T47D (cell line): ENCODE measurements at regions not wholly inside any gene's neighbourhood (a gene's known extent, or its start where the extent isn't known, plus 50 kb on each side); places are given as distances from the start of the nearest gene placed in this dataset.

Source experiments
- DNase-seq, 2 experiments: peaks; one replicate each; pipeline versions ENCODE4 v3.0.0 to v3.0.0-alpha.2; 2011 to 2012; ENCODE audit warnings: low read depth in 1 of 2, low spot score in 1 of 2
- JUND ChIP-seq: IDR thresholded peaks from 2 replicates; pipeline ENCODE4 v1.6.1; 2012; ENCODE audit warnings: low read depth
- in situ Hi-C: cut with HindIII; loops from 2 replicates; pipeline ENCODE4 v1.10.0; 2016; ENCODE audit warnings: low sequenced_read_pairs, low pct_unique_long_range_greater_than_20kb

- TF ChIP-seq JUND: no peak
- in situ Hi-C loops: no loop called here
Measured at GRCh38 chr1:178572604-178573003, 59.7 kb downstream of the TEX35 start.

GRCh38 chr1:178573330-178573729 is 60.4 kb downstream of the TEX35 start:
- in situ Hi-C loops: no loop called here
- no peak for TF ChIP-seq JUND
- DNase-seq: no peak

More at GRCh38 chr1:178572604-178573003, 59.7 kb downstream of the TEX35 start:
- DNase-seq: no peak

- in situ Hi-C loops: no loop called here
- DNase-seq: no peak
- no peak for TF ChIP-seq JUND
Measured at GRCh38 chr1:178574345-178574744, 61.4 kb downstream of the TEX35 start.

- no peak for TF ChIP-seq JUND
- DNase-seq: peak in 1 of 2 experiments; percentile 20
- in situ Hi-C loops: no loop called here
Measured at GRCh38 chr1:178575611-178576361, 62.9 kb downstream of the TEX35 start.

GRCh38 chr1:178576841-178577240 is 63.9 kb downstream of the TEX35 start:
- no peak for TF ChIP-seq JUND
- in situ Hi-C loops: no loop called here
- DNase-seq: no peak

- TF ChIP-seq JUND: no peak
- in situ Hi-C loops: no loop called here
- DNase-seq: no peak
Measured at GRCh38 chr1:178577882-178578281, 65.0 kb downstream of the TEX35 start.

GRCh38 chr1:178578541-178578940 is 65.6 kb downstream of the TEX35 start:
- TF ChIP-seq JUND: no peak
- DNase-seq: no peak
- in situ Hi-C loops: no loop called here

GRCh38 chr1:178579095-178579494 is 66.2 kb downstream of the TEX35 start:
- in situ Hi-C loops: no loop called here
- no peak for TF ChIP-seq JUND
- no peak for DNase-seq

- in situ Hi-C loops: no loop called here
- no peak for DNase-seq
- TF ChIP-seq JUND: no peak
Measured at GRCh38 chr1:178579562-178579961, 66.7 kb downstream of the TEX35 start.

- no peak for TF ChIP-seq JUND
- in situ Hi-C loops: no loop called here
- no peak for DNase-seq
Measured at GRCh38 chr1:178580096-178580495, 67.2 kb downstream of the TEX35 start.

GRCh38 chr1:178580876-178581275 is 68.0 kb downstream of the TEX35 start:
- TF ChIP-seq JUND: no peak
- DNase-seq: no peak
- in situ Hi-C loops: no loop called here

- no peak for TF ChIP-seq JUND
- in situ Hi-C loops: no loop called here
- DNase-seq: no peak
Measured at GRCh38 chr1:178581351-178582303, 68.7 kb downstream of the TEX35 start.

GRCh38 chr1:178587096-178587495 is 74.2 kb downstream of the TEX35 start:
- in situ Hi-C loops: no loop called here
- no peak for DNase-seq
- no peak for TF ChIP-seq JUND
